ENCODE measurements at regions not wholly inside any gene's neighbourhood (a gene's known extent, or its start where the extent isn't known, plus 50 kb on each side); places are given as distances from the start of the nearest gene placed in this dataset.

GRCh38 chr16:5768445-5768844, 670.9 kb upstream of the EEF2KMT start:
- DNase-seq (no peak), ATAC-seq (no peak)
- no peak overlapping the region for H3K27ac Mint-ChIP-seq
- H3K9me3 Mint-ChIP-seq: peaks cover 4% of the 10 kb centered on the region
- ChIA-PET POLR2A (interaction anchor here (0.6 kb wide), 1 partner anchor 534 kb away, joined by 3 read pairs; no protein-coding TSS in a partner anchor), CTCF (no interaction called here)
- TF ChIP-seq, protein P1, sequence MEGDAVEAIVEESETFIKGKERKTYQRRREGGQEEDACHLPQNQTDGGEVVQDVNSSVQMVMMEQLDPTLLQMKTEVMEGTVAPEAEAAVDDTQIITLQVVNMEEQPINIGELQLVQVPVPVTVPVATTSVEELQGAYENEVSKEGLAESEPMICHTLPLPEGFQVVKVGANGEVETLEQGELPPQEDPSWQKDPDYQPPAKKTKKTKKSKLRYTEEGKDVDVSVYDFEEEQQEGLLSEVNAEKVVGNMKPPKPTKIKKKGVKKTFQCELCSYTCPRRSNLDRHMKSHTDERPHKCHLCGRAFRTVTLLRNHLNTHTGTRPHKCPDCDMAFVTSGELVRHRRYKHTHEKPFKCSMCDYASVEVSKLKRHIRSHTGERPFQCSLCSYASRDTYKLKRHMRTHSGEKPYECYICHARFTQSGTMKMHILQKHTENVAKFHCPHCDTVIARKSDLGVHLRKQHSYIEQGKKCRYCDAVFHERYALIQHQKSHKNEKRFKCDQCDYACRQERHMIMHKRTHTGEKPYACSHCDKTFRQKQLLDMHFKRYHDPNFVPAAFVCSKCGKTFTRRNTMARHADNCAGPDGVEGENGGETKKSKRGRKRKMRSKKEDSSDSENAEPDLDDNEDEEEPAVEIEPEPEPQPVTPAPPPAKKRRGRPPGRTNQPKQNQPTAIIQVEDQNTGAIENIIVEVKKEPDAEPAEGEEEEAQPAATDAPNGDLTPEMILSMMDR (IDR thresholded peaks at IDR 0.05): no peak
- H3K4me3 Mint-ChIP-seq: no peak overlapping the region
- H3K27me3 Mint-ChIP-seq: no peaks in the 10 kb centered on the region
- H3K4me1 Mint-ChIP-seq (ENCODE audit: low read depth): no peaks in the 10 kb centered on the region
- intact Hi-C loops (cut with micrococcal nuclease): no loop called here
- no peaks in the 10 kb centered on the region for H3K36me3 Mint-ChIP-seq (ENCODE audit: low read depth)

DNA sequence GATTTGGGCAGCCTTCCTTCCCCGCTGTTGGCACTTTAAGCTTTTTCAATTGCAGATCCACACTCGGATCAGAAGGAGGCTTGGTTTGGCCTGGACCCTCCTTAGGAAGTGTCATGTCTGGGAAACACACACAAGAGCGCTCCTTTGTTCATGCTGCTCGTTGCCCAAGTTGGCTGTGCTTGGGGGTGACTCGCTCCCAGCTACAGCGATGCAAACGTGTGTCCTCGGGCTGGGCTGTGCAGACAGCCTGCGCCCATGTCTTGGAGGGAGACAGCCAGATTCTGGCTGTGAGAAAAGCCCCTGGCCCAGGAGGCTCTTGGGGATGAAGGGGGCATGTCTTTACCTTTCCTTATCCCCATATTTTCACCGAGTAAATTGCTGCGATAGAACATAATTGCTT, 665.6 kb upstream of the EEF2KMT start:
- intact Hi-C loops (cut with micrococcal nuclease): no loop called here
- Mint-ChIP-seq H3K9me3 (peaks cover 4% of the 10 kb centered on the region), H3K4me1 (ENCODE audit: low read depth) (no peaks in the 10 kb centered on the region), H3K36me3 (ENCODE audit: low read depth) (no peaks in the 10 kb centered on the region), H3K4me3 (no peak overlapping the region), H3K27me3 (no peaks in the 10 kb centered on the region), H3K27ac (no peak overlapping the region)
- ChIA-PET CTCF (no interaction called here), POLR2A (no interaction called here)
- TF ChIP-seq, protein P1 (IDR thresholded peaks at IDR 0.05): no peak
- no peak for DNase-seq
- ATAC-seq: no peak

DNA sequence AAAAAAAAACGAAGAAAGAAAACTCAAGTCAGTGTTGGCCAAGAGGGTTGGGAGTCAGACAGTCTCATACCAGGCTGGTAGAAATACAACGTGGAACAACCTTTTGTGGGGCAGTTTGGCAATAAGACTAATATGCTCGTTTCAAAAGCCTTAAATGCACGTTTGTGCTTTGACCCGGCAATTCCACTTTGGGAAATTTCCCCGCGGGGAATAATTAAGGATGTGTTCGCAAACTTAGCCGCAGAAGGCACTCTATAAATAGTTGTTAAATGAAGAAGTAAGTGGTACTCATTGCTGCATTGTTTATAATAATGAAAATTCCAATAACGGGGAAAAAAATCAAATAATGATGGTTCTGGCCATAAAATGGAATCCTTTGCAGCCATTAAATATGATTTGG, 664.8 kb upstream of the EEF2KMT start:
- no peaks in the 10 kb centered on the region for H3K4me1 Mint-ChIP-seq (ENCODE audit: low read depth)
- no peak for ATAC-seq
- TF ChIP-seq, protein P1 (IDR thresholded peaks at IDR 0.05): no peak
- CTCF ChIA-PET: no interaction called here
- H3K4me3 Mint-ChIP-seq: no peak overlapping the region
- POLR2A ChIA-PET: no interaction called here
- peaks cover 4% of the 10 kb centered on the region for H3K9me3 Mint-ChIP-seq
- H3K36me3 Mint-ChIP-seq (ENCODE audit: low read depth): no peaks in the 10 kb centered on the region
- intact Hi-C loops (cut with micrococcal nuclease): no loop called here
- no peak overlapping the region for H3K27ac Mint-ChIP-seq
- H3K27me3 Mint-ChIP-seq: no peaks in the 10 kb centered on the region
- DNase-seq: no peak

GRCh38 chr16:5761592-5761991, 664.0 kb upstream of the EEF2KMT start:
- Mint-ChIP-seq H3K4me3 (no peak overlapping the region), H3K27ac (no peak overlapping the region), H3K9me3 (peaks cover 6% of the 10 kb centered on the region), H3K27me3 (no peaks in the 10 kb centered on the region), H3K4me1 (ENCODE audit: low read depth) (no peaks in the 10 kb centered on the region), H3K36me3 (ENCODE audit: low read depth) (no peaks in the 10 kb centered on the region)
- POLR2A ChIA-PET: no interaction called here
- intact Hi-C loops (cut with micrococcal nuclease): no loop called here
- DNase-seq (no peak), ATAC-seq (no peak)
- TF ChIP-seq, protein P1 (IDR thresholded peaks at IDR 0.05): no peak
- CTCF ChIA-PET: no interaction called here

DNA sequence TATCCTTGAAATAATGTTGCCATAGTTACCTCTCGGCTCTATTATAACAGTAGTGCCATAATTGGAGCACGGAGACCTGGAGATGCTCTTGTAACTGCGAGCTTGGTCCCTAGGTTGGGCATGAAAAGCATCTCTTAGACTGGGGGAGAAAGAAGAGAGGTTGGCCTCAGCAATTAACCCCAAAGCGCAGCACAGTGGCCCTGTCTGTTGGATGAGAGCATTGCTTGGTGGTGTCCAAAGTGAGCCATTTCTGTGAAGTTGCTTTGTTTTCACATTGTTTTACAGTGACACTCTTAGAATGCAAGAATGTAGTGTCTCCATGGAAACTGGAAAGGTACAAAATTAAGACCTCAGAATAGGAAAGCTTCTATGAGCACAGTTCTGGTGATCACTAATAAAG, 660.7 kb upstream of the EEF2KMT start:
- Mint-ChIP-seq H3K4me3 (no peak overlapping the region), H3K9me3 (peaks cover 2% of the 10 kb centered on the region), H3K27me3 (no peaks in the 10 kb centered on the region), H3K27ac (no peak overlapping the region), H3K4me1 (ENCODE audit: low read depth) (no peaks in the 10 kb centered on the region), H3K36me3 (ENCODE audit: low read depth) (no peaks in the 10 kb centered on the region)
- intact Hi-C loops (cut with micrococcal nuclease): no loop called here
- no peak for ATAC-seq
- ChIA-PET POLR2A (no interaction called here), CTCF (no interaction called here)
- DNase-seq: no peak
- TF ChIP-seq, protein P1 (IDR thresholded peaks at IDR 0.05): no peak

All from activated CD8-positive, alpha-beta T cell treated with anti-CD3 and anti-CD28 coated beads for 36 hours (primary cell).